LHCN-M2 (cell line): ENCODE measurements at regions not wholly inside any gene's neighbourhood (a gene's known extent, or its start where the extent isn't known, plus 50 kb on each side); places are given as distances from the start of the nearest gene placed in this dataset.

Source experiments
- DNase-seq: peaks from one replicate; pipeline ENCODE4 v3.0.0-alpha.2; 2012; ENCODE audit warnings: low read depth

DNA sequence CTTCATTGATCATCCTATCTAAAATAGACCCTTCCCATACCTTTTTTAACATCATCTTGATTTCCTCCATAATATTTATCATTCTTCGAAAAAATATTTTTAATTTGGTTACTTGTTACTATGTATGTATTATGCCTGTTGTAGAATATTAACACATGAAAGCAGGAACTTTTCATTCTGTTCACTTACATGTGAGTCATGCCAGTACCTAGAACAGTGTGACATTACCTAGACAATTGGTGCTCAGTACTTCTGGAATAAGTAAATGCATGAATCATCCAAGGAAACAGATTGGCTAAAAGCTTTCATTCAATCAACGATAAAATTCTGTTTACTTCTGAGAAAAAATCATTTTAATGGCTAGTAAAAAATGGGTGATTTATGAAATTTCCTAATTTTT, 76.4 kb downstream of the CXXC4 start:
- no peak for DNase-seq

DNA sequence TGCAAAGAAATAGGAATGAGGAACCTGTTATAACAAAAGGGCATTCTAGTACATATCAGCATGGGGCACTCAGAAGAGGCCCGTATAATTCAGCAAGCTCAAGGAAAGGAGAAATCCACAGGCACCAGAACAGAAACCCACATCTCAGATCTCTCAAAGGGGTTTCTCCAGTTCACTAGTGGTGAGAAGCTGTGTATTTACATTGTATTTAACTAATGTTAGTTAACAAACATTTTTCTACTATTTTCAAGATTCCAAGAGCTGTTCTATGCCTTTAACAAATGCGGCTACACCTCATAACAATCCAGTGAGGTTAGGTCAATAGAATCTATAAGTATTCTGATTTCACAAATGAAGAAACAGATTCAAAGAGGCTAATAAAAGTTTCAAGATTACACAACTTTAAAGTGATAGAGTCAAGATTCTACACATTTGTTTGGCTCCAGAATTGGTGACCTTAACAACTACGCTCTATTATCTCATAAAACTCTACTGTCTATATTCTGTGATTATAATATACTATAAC, 77.3 kb downstream of the CXXC4 start:
- no peak for DNase-seq

DNA sequence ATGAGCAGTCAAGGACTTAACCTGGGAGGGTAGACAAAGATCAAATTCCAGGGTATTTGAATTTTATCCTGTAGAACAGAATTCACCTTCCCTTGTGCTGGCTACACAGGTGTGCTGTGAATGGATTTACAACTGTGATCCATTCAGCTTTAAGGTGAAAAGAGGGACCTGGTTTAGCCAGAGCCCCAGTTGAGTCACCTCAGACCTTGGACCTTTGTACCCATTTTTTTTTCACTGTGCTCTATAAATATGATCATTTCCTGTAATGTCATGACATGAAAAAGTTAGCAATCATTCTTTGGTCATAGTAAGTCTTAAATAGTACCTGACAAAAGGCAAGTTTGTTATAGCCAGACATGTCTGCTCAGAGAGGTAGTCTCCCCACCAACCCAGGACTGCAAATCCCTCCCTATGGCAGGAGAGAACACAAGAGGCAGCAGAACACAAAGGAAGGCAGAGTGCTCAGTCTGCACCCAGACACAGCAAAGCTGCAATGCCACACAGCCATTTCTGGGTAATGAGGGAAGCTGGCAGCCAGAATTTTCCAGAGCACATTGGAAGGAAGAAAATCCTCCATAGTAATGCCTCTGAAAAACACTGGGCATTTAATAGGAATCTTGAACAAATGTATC, 77.9 kb downstream of the CXXC4 start:
- no peak for DNase-seq

DNA sequence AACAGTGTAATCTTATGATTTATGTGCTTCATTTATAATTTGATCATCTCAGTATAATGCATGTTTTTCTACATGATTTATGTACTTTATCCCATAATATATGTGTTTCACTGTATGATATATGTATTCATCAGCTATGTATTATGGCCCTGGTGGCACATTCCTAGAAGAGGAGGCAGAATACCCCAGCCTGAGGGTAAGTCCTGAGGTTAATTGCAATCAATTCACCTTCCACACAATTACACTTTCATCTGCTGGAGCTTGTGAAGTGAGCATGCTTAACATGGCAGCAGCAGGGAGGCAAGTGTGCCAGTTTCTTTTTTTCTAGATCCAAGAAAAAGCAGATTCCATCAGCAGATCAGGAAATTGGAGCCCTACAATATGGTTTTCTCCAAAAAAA, 81.2 kb downstream of the CXXC4 start:
- no peak for DNase-seq

DNA sequence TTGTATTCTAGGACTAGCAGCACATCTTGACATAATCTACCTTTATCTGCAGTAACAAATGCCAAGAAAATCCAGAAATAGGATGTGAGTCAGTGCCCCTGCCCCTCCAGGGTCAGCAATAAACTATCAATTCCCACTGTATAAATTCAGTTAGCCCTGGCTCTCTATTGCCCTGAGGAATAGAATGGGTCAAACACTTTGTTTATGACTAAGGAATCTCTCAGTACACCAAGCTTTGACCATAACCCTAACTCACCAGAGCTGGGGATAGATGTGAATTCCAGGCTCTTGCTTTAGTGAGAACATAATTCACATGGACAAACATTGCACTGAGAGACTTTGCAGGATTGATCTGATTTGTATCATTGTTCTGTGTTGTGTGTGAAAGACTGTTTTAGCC, 82.3 kb downstream of the CXXC4 start:
- no peak for DNase-seq

DNA sequence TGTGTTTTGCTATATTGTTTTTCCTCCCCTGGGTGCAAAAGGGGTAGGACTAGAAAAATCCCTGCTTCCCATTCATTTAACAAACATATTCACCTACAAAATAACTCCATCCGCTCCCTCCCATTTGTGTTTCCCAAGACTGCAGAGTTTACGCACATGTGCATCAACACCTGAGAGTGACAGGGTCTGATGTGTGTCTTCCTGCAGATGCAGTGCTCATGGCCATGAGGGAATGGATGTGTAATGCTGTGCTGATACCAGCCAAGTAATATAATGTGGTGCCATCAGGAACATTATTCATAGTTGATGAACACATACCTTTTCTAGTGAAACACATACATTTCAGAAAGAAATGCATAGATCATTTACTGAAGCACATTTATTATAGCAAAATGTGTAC, 83.2 kb downstream of the CXXC4 start:
- DNase-seq: no peak

DNA sequence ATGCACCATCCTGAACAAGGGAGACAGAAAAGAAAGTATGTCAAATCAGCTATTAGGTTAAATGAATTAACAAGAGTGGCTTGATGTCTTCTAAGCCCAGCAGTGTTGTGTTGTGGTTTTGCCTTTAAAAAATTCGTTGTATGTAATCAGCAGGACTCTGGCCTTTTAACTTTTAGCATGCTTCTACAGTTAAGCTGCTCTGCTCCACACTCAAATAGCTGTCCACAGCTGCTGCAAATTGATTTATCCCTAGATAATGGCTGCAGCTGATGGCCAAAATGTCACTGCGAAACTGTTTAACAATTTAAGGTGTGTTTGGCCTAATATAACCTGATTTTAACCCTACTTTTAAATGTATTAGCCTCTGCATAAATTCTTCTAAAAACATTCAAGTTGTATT, 85.8 kb downstream of the CXXC4 start:
- DNase-seq: no peak

DNA sequence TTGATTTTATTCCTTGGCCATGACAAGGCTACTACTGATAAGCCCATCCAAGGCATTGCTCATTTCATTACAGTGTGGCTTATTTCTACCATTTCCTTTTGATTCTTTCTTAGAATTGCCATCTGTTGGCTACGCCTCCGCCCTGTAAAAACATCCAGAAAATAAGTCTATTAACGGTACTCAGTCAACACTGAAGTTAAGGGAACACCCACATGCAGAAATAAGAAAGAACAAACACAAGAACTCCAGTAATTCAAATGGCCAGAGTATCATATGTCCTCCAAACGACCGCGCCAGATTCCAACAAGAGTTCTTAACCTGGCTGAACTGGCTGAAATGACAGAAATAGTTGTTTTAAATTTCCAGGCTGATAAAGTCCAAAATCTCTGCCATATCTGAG, 90.3 kb downstream of the CXXC4 start:
- DNase-seq: no peak

DNA sequence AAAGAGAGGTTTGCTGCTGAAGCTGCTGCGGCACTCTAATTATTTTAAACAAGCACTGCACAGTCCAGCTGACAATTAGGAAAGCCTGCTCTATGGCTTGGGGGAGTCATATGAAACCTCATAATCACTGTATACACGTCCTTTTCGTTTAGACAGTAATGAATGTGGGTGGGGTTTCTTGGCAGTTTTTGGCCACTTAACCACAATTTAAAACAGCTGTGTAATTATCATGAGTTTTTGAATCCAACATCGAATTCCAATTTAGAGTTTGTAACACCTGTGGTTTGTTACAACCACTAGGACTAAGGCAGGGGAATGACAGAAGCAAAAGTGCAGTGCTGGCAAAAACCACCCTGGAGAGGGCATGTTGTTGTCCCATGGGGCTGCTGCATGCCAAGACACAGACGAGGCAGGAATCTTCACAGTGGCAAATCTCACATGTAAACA, 99.5 kb downstream of the CXXC4 start:
- DNase-seq: no peak

DNA sequence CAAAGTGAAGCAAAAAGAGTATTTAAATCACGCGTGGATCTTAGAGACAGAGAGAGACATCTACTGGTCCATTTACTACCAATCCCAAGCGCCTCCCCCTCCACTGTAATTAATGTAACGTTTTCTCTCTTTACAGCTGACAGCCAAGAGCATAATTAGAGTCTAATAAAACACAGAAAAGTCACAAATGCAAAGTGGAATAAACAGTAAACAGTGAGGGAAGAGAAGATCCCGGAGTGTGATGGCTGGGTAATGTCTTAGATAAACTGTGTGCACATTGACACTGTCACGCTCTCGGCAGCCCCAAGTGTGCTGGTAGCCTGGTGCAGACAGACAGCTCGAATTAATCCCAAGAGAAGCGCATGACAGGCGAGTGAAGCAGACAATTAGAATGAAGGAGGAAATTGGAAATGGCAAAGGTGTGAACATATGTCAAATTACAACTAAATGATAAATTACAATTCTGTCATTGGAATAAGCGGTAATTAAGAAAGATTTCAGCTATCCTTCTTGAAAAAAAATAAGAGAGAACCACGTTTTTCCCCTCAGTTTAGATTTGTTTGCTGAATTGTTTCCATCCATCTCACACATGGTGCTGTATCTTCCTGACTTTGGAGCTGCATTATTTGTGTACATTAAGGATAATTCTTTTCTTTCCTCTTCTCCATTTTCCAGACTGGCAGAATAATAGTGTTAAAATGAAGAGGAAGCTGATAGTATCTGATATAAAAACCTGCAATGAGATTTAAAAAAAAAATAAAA, 100.1 kb downstream of the CXXC4 start:
- no peak for DNase-seq

DNA sequence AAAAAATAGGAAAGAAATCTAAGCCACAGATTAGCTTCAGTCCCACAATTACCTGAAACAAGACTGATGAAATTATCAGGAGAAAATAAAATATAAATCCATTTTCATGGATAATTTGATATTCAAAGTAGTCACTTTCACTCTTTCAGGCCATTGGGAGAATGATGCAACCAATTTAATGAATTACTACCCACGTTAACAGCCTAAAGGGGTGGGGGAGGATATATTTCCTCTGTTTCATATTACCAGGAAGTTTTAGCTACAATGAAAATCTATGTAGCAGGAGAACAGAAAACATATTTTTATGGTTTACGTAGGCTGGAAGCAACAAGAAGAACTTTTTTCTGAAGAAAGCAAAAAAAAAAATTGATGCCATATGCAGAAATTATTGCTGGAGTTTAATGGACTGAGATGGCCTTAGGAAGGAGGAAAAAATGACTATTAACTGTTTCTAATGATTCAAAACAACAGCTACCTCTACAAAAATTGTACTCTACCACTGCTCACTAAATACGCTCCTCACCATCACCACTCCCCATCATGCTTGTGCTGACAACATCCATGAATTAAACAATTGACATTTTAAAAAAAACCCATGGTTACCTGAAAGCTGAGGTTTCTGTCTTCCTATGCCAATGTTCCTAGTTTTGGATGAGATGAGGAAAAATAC, 100.9 kb downstream of the CXXC4 start:
- no peak for DNase-seq

DNA sequence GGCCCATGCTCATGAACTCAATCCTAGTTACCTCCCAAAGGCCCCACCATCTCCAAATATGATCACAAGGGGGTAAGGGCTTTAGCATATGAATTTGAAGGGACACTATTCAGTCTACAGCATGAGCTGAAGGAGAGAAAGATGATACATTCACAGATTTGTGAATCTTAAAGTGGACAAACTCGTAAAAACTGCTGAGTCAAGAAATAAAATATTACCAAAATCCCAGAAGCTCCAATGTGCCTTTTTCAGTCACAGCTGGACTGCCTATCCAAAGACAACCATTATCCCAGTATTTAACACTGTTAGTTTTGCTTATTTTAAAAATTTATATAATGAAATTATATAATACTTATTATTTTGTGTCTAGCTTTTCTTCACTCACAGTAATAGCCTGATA, 109.0 kb downstream of the CXXC4 start:
- DNase-seq: no peak

DNA sequence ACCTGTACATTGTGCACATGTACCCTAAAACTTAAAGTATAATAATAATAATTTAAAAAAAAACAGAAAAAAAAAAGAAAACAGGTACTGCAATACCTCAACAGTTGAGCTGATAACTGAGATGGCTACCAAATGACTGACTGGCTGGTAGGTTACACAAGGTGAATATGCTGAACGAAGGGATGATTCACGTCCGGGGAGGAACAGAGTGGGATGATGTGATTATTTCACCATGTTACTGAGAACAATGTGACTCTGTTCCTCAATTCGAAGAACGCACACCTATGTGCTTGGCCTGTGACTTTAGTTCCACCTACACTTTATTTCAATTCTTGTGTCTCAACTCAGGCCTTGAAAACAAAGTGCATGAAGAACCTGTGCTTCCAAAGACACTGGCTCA, 111.7 kb downstream of the CXXC4 start:
- no peak for DNase-seq

DNA sequence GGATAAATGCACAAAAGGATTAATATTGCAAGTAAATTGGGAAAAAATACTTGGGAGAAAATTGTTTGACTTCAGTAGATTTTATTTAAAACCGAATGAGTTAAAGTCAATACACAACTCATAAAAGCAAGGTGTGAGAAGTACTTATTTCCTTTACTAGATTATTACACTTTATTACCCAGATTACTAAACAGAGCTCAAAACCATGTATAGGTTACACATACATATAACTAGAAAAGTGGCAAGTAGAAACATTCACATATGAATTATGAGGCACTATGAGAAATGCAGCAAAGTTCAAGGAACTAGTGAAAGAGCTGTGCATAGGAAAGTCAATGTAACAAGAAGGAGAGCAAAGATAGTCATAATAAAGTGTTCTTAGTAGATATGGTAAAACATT, 113.0 kb downstream of the CXXC4 start:
- no peak for DNase-seq

DNA sequence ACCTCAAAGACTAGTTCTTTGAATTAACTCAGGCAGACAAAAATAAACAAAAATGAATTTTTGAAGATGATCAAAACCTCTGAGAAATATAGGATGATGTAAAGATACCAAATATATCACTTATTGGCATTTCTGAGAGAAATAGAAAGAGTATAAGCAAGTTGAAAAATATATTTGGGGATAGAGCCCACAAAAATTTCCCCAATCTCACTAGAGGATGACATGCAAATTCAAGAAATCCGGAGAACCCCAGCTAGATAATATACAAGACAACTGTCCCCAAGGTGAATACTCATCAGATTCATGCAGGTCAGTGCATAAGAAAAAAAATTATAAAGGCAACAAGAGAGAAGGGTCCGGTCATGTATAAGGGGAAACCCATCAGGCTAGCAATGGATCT, 129.1 kb downstream of the CXXC4 start:
- DNase-seq: no peak

DNA sequence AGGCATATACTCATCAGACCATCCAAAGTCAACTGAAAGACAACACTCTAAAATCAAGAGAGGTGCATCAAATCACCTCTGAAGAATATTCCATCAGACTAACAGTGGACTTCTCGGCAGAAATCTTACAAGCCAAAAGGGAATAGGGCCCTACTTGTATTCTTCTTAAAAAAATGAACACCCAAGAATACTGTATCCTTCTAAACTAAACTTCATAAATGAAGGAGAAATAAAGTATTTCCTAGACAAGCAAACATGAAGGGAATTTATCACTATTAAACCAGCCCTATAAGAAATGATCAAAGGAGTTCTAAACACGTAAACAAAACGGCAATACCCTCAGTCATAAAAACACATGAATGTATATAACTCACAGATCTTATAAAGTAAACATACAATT, 141.2 kb downstream of the CXXC4 start:
- no peak for DNase-seq

DNA sequence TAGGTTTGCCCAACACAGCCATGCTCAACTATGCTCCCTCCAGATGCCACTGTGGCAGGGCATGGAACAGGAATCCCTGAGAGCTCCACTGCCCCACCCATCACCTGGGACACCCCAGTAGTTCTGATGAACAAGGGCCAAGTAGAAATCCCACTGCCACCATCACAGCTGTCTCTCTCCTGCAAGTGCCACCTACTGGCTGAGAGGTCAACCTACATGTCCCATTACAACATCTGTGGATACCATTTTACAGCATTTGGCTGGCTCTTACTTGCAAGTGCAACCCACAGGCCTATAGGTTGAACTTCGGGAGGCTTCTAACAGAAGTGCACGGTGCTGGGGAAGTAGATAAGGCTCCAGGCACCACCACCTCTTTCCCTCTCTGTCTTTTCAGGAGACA, 142.5 kb downstream of the CXXC4 start:
- no peak for DNase-seq

DNA sequence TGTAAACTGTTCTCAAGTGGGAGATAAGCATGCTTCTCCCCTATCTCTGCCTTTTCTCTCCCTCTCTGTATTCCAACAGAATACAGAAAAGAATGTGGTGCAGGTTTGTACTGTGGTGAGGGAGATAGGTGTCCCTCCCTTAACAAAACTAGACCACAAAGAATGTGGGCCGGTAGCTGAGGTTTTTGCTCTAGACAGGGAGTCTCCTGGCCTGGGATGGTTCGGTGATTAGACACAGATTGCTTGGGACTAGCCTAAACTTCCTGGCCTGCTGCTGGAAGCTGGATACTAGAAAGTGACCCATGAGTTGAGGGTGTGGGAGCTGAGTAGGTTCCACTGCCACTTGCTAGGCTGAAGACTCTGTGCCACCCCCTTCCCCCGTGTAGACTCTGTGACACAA, 143.0 kb downstream of the CXXC4 start:
- DNase-seq: no peak

DNA sequence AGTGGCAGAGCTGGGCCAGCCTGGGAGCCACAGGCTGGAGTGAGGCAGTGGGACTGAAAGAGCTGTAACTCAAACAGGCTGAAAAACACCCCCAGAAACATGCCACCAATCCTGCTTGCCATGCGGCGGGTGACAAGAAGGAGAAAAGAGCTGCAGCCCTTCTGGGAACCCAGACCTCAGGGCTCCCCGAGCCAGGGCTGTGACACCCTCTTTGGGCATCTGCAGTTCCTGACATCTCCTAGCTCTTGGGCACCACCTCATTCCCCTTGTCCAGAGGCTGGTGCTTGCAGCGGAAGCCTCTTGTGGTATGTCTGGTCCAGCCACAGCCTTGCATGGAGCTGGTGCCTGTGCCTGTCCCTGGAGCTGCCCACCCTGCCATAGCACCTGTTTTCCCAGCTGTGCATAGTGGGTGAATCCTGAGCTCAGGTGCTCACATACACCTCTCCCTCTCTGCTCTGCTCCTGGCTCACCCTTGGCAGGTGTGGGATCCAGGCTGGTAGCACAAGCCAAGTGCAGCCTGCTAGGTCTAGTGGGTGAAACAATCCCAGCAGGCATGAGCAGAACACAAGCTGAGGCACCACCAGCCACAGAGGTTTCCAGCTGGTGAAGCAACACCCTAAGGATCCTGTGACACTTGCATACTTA, 149.0 kb downstream of the CXXC4 start:
- DNase-seq: no peak

DNA sequence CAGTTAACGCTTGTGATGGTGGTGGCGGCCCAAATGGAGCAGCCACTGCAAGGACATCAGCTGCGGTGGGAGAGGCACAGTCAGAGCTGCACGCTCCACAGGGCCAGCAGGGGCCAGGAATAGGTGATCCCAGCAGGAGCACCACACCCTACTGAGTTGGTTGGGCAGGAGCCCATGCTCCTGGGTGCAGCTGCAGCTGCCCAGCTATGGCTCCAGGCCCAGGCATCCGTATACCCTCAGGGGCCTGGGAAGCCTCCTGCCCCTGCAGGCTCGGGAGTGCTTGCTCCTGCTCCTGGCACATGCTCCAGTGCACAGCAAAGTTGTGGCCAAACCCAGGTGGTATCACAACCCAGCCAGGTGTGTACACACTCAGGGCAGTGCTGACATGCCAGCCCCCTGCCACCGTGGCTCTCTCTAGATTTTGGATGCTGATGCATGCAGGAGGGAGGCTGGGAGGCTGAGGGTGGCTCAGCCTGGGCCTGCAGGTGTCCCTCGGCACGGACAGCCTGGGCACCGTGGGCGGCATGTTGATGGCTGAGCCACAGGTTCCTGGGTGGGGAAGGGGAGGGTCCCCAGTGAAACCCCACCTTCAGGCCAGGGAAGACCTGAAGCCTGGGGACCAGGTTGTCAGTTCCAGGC, 150.2 kb downstream of the CXXC4 start:
- no peak for DNase-seq

DNA sequence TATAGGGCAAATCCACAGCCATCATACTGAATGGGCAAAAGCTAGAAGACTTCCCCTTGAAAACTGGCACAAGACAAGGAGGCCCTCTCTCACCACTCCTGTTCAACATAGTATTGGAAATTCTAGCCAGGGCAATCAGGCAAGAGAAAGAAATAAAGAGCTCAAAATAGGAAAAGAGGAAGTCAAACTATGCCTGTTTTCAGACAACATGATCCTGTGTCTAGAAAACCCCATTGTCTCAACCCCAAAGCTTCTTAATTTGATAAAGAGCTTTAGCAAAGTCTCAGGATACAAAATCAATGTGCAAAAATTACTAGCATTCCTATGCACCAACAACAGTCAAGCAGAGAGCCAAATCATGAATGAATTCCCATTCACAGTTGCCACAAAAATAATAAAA, 160.3 kb downstream of the CXXC4 start:
- DNase-seq: no peak
